ENCODE measurements at regions not wholly inside any gene's neighbourhood (a gene's known extent, or its start where the extent isn't known, plus 50 kb on each side); places are given as distances from the start of the nearest gene placed in this dataset.

GRCh38 chrY:16602146-16602545, 1277.9 kb downstream of the CDY2B start:
- Histone ChIP-seq H3K36me3 (ENCODE audit: control insufficient read depth in 4 of 4, insufficient read depth in 3 of 4, low read depth in 1 of 4, low read length in 3 of 4) (no peaks in the 10 kb centered on the region), H3K4me3 (ENCODE audit: low read depth in 1 of 3, low read length in 3 of 3) (no peak overlapping the region), H3K27ac (ENCODE audit: low read depth in 1 of 2, low read length in 2 of 2) (no peak overlapping the region), H3K27me3 (ENCODE audit: control insufficient read depth in 4 of 4, insufficient read depth in 4 of 4, low read length in 3 of 4) (no peaks in the 10 kb centered on the region), H3K9ac (ENCODE audit: low read depth in 1 of 2, low read length in 2 of 2) (no peak overlapping the region), H3K9me3 (ENCODE audit: control insufficient read depth in 4 of 4, low read length in 3 of 4) (no peaks in the 10 kb centered on the region), H3K4me1 (ENCODE audit: control insufficient read depth in 4 of 4, insufficient read depth in 4 of 4, low read length in 3 of 4) (no peaks in the 10 kb centered on the region)
- TF ChIP-seq RAD21 (IDR thresholded peaks at IDR 0.05) (no peak), RXRA (IDR thresholded peaks at IDR 0.05) (no peak), TAF1 (conservative IDR thresholded peaks at IDR 0.05) (no peak), EGR1 (IDR thresholded peaks at IDR 0.05; ENCODE audit: low read depth in 2 of 2) (no peak), HNF4A (conservative IDR thresholded peaks at IDR 0.05) (no peak), ATF3 (IDR thresholded peaks at IDR 0.05) (no peak), YY1 (IDR thresholded peaks at IDR 0.05) (no peak)
- TF ChIP-seq, protein P1, sequence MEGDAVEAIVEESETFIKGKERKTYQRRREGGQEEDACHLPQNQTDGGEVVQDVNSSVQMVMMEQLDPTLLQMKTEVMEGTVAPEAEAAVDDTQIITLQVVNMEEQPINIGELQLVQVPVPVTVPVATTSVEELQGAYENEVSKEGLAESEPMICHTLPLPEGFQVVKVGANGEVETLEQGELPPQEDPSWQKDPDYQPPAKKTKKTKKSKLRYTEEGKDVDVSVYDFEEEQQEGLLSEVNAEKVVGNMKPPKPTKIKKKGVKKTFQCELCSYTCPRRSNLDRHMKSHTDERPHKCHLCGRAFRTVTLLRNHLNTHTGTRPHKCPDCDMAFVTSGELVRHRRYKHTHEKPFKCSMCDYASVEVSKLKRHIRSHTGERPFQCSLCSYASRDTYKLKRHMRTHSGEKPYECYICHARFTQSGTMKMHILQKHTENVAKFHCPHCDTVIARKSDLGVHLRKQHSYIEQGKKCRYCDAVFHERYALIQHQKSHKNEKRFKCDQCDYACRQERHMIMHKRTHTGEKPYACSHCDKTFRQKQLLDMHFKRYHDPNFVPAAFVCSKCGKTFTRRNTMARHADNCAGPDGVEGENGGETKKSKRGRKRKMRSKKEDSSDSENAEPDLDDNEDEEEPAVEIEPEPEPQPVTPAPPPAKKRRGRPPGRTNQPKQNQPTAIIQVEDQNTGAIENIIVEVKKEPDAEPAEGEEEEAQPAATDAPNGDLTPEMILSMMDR (IDR thresholded peaks at IDR 0.05; ENCODE audit: low read depth, low read length, missing input control) = no peak
- TF ChIP-seq, protein P2, sequence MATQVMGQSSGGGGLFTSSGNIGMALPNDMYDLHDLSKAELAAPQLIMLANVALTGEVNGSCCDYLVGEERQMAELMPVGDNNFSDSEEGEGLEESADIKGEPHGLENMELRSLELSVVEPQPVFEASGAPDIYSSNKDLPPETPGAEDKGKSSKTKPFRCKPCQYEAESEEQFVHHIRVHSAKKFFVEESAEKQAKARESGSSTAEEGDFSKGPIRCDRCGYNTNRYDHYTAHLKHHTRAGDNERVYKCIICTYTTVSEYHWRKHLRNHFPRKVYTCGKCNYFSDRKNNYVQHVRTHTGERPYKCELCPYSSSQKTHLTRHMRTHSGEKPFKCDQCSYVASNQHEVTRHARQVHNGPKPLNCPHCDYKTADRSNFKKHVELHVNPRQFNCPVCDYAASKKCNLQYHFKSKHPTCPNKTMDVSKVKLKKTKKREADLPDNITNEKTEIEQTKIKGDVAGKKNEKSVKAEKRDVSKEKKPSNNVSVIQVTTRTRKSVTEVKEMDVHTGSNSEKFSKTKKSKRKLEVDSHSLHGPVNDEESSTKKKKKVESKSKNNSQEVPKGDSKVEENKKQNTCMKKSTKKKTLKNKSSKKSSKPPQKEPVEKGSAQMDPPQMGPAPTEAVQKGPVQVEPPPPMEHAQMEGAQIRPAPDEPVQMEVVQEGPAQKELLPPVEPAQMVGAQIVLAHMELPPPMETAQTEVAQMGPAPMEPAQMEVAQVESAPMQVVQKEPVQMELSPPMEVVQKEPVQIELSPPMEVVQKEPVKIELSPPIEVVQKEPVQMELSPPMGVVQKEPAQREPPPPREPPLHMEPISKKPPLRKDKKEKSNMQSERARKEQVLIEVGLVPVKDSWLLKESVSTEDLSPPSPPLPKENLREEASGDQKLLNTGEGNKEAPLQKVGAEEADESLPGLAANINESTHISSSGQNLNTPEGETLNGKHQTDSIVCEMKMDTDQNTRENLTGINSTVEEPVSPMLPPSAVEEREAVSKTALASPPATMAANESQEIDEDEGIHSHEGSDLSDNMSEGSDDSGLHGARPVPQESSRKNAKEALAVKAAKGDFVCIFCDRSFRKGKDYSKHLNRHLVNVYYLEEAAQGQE (IDR thresholded peaks at IDR 0.05) = no peak
- DNase-seq (ENCODE audit: low spot score) = no peak

DNA sequence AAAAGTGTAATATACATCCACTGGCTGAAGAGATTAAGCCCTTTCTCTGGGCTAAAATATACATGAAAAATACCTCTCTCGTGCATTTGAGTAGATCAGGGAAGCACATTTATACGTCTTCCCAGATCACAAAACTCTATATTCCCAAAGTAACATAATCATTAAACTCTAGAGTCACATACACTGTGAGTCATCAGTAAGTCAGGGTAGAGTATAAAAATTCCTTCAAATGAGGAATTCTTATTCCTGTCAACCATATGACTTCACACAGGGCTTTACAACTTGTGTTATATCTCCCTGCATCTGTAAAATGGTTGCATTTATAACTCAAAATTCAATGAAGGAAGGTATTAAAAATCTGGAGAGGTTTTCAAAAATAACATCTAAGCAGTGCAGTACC, 1278.4 kb downstream of the CDY2B start:
- Histone ChIP-seq H3K27me3 (ENCODE audit: control insufficient read depth in 4 of 4, insufficient read depth in 4 of 4, low read length in 3 of 4) (no peaks in the 10 kb centered on the region), H3K27ac (ENCODE audit: low read depth in 1 of 2, low read length in 2 of 2) (no peak overlapping the region), H3K9ac (ENCODE audit: low read depth in 1 of 2, low read length in 2 of 2) (no peak overlapping the region), H3K36me3 (ENCODE audit: control insufficient read depth in 4 of 4, insufficient read depth in 3 of 4, low read depth in 1 of 4, low read length in 3 of 4) (no peaks in the 10 kb centered on the region), H3K4me1 (ENCODE audit: control insufficient read depth in 4 of 4, insufficient read depth in 4 of 4, low read length in 3 of 4) (no peaks in the 10 kb centered on the region), H3K9me3 (ENCODE audit: control insufficient read depth in 4 of 4, low read length in 3 of 4) (no peaks in the 10 kb centered on the region), H3K4me3 (ENCODE audit: low read depth in 1 of 3, low read length in 3 of 3) (no peak overlapping the region)
- 71% methylated on average over 2 of the region's 2 CpGs for WGBS
- no peak for DNase-seq (ENCODE audit: low spot score)
- no peak for TF ChIP-seq MAX (IDR thresholded peaks at IDR 0.05)
- no peak for TF ChIP-seq FOXA2 (IDR thresholded peaks at IDR 0.05)
- TF ChIP-seq, protein P2 (IDR thresholded peaks at IDR 0.05) = no peak
- no peak for TF ChIP-seq RXRA (IDR thresholded peaks at IDR 0.05)
- TF ChIP-seq, protein P1 (IDR thresholded peaks at IDR 0.05; ENCODE audit: low read depth, low read length, missing input control) = no peak
- no peak for TF ChIP-seq SP1 (IDR thresholded peaks at IDR 0.05)
- no peak for TF ChIP-seq EGR1 (IDR thresholded peaks at IDR 0.05; ENCODE audit: low read depth in 2 of 2)

Data from liver (tissue), 8 donors.